ENCODE measurements at regions not wholly inside any gene's neighbourhood (a gene's known extent, or its start where the extent isn't known, plus 50 kb on each side); places are given as distances from the start of the nearest gene placed in this dataset.

- H3K4me3 ChIP-seq (ENCODE audit: low read length), result no peak overlapping the region
- TF ChIP-seq CTCF (conservative IDR thresholded peaks at IDR 0.05; ENCODE audit: low read length), result no peak
- DNase-seq (ENCODE audit: low read depth), result no peak
These were observed 1255.2 kb downstream of the CNTNAP5 start for GRCh38 chr2:125280265-125280664.

- H3K4me3 ChIP-seq (ENCODE audit: low read length), result no peak overlapping the region
- no peak for DNase-seq (ENCODE audit: low read depth)
- no peak for TF ChIP-seq CTCF (conservative IDR thresholded peaks at IDR 0.05; ENCODE audit: low read length)
These were observed 1256.2 kb downstream of the CNTNAP5 start for GRCh38 chr2:125281242-125281641.

GRCh38 chr2:125296742-125297141 lies 1271.7 kb downstream of the CNTNAP5 start:
- H3K4me3 ChIP-seq (ENCODE audit: low read length), result no peak overlapping the region
- TF ChIP-seq CTCF (conservative IDR thresholded peaks at IDR 0.05; ENCODE audit: low read length), result no peak
- no peak for DNase-seq (ENCODE audit: low read depth)

- no peak for DNase-seq (ENCODE audit: low read depth)
- no peak for TF ChIP-seq CTCF (conservative IDR thresholded peaks at IDR 0.05; ENCODE audit: low read length)
- H3K4me3 ChIP-seq (ENCODE audit: low read length), result no peak overlapping the region
These were observed 1285.7 kb downstream of the CNTNAP5 start for GRCh38 chr2:125310657-125311364.

- no peak overlapping the region for H3K4me3 ChIP-seq (ENCODE audit: low read length)
- DNase-seq (ENCODE audit: low read depth), result no peak
- no peak for TF ChIP-seq CTCF (conservative IDR thresholded peaks at IDR 0.05; ENCODE audit: low read length)
These were observed 1287.3 kb downstream of the CNTNAP5 start for GRCh38 chr2:125312342-125312741.

- TF ChIP-seq CTCF (conservative IDR thresholded peaks at IDR 0.05; ENCODE audit: low read length), result no peak
- no peak for DNase-seq (ENCODE audit: low read depth)
- H3K4me3 ChIP-seq (ENCODE audit: low read length), result no peak overlapping the region
These were observed 1288.7 kb downstream of the CNTNAP5 start for GRCh38 chr2:125313806-125314205.

GRCh38 chr2:125318740-125319139 lies 1293.7 kb downstream of the CNTNAP5 start:
- no peak for DNase-seq (ENCODE audit: low read depth)
- no peak for TF ChIP-seq CTCF (conservative IDR thresholded peaks at IDR 0.05; ENCODE audit: low read length)
- no peak overlapping the region for H3K4me3 ChIP-seq (ENCODE audit: low read length)
